WTC11 (cell line): ENCODE measurements at regions not wholly inside any gene's neighbourhood (a gene's known extent, or its start where the extent isn't known, plus 50 kb on each side); places are given as distances from the start of the nearest gene placed in this dataset.

Experiments used
- STAT6 ChIP-seq: sonication (generic); formaldehyde crosslinking; conservative IDR thresholded peaks from 2 replicates; pipeline ENCODE4 v1.8.1; 2023; ENCODE audit warnings: mild to moderate bottlenecking, low read depth, missing genetic modification reagents, moderate library complexity
- ZNF232 ChIP-seq: sonication (generic); formaldehyde crosslinking; IDR thresholded peaks from 2 replicates; pipeline ENCODE4 v1.8.0; 2022; ENCODE audit warnings: mild to moderate bottlenecking, missing genetic modification reagents
- TF ChIP-seq, protein P1 (sequence below): fragments of 250-450 bp; sonication (Bioruptor Pico); IDR thresholded peaks from 2 replicates; pipeline ENCODE4 v1.8.0; 2021; ENCODE audit warnings: mild to moderate bottlenecking
- TF ChIP-seq, protein P2 (sequence below): sonication (generic); formaldehyde crosslinking; IDR thresholded peaks from 2 replicates; pipeline ENCODE4 v1.8.1; 2023; ENCODE audit warnings: mild to moderate bottlenecking, missing genetic modification reagents, moderate library complexity

GRCh38 chr6:155706806-155707205 lies 251.2 kb upstream of the NOX3 start:
- TF ChIP-seq ZNF232 (CRISPR knock-in tag) (no peak), STAT6 (no peak)
- TF ChIP-seq, protein P1, sequence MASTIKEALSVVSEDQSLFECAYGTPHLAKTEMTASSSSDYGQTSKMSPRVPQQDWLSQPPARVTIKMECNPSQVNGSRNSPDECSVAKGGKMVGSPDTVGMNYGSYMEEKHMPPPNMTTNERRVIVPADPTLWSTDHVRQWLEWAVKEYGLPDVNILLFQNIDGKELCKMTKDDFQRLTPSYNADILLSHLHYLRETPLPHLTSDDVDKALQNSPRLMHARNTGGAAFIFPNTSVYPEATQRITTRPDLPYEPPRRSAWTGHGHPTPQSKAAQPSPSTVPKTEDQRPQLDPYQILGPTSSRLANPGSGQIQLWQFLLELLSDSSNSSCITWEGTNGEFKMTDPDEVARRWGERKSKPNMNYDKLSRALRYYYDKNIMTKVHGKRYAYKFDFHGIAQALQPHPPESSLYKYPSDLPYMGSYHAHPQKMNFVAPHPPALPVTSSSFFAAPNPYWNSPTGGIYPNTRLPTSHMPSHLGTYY (CRISPR knock-in tag): no peak
- TF ChIP-seq, protein P2, sequence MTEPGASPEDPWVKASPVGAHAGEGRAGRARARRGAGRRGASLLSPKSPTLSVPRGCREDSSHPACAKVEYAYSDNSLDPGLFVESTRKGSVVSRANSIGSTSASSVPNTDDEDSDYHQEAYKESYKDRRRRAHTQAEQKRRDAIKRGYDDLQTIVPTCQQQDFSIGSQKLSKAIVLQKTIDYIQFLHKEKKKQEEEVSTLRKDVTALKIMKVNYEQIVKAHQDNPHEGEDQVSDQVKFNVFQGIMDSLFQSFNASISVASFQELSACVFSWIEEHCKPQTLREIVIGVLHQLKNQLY (CRISPR knock-in tag): no peak
